Liver (tissue), 8 donors: ENCODE measurements at regions not wholly inside any gene's neighbourhood (a gene's known extent, or its start where the extent isn't known, plus 50 kb on each side); places are given as distances from the start of the nearest gene placed in this dataset.

ENCODE experiments used
- DNase-seq: peaks from one replicate; pipeline ENCODE4 v3.0.0-alpha.2; 2017; ENCODE audit warnings: low spot score
- H3K27ac ChIP-seq, 2 donors: one replicate each; pipeline ENCODE4 v1.7.0; 2013; ENCODE audit warnings: inconsistent platforms in 2 of 2, low read length in 2 of 2, control low read depth in 1 of 2, low read depth in 1 of 2, mild to moderate bottlenecking in 1 of 2
- H3K27me3 ChIP-seq, 4 donors: one replicate each; pipeline versions ENCODE4 v1.6.1 to v1.7.0; 2013; ENCODE audit warnings: low read length in 3 of 4, inconsistent platforms in 1 of 4, mild to moderate bottlenecking in 1 of 4, moderate library complexity in 1 of 4; ENCODE audit not compliant: control insufficient read depth in 4 of 4, insufficient read depth in 4 of 4
- H3K36me3 ChIP-seq, 4 donors: one replicate each; pipeline versions ENCODE4 v1.6.1 to v1.7.0; 2013; ENCODE audit warnings: low read length in 3 of 4, mild to moderate bottlenecking in 3 of 4, low read depth in 1 of 4, moderate library complexity in 1 of 4; ENCODE audit not compliant: control insufficient read depth in 4 of 4, insufficient read depth in 3 of 4
- H3K4me1 ChIP-seq, 4 donors: one replicate each; pipeline versions ENCODE4 v1.6.1 to v1.7.0; 2013; ENCODE audit warnings: low read length in 3 of 4, mild to moderate bottlenecking in 3 of 4, moderate library complexity in 1 of 4; ENCODE audit not compliant: control insufficient read depth in 4 of 4, insufficient read depth in 4 of 4
- H3K4me3 ChIP-seq, 3 donors: one replicate each; pipeline versions ENCODE4 v1.6.1 to v1.7.0; 2013; ENCODE audit warnings: low read length in 3 of 3, control low read depth in 1 of 3, low read depth in 1 of 3, mild to moderate bottlenecking in 1 of 3
- H3K9ac ChIP-seq, 2 donors: one replicate each; pipeline ENCODE4 v1.7.0; 2013; ENCODE audit warnings: low read length in 2 of 2, mild to moderate bottlenecking in 2 of 2, moderate library complexity in 2 of 2, control low read depth in 1 of 2, low read depth in 1 of 2
- H3K9me3 ChIP-seq, 4 donors: one replicate each; pipeline versions ENCODE4 v1.6.1 to v1.7.0; 2013; ENCODE audit warnings: low read length in 3 of 4; ENCODE audit not compliant: control insufficient read depth in 4 of 4
- EGR1 ChIP-seq, 2 donors: IDR thresholded peaks; 2 replicates each; pipeline ENCODE4 v1.6.1; 2016 to 2018; ENCODE audit warnings: antibody characterized with exemption in 2 of 2, low read depth in 2 of 2
- FOXA1 ChIP-seq: IDR thresholded peaks from 2 replicates; pipeline ENCODE4 v1.6.1; 2016; ENCODE audit warnings: antibody characterized with exemption
- FOXA2 ChIP-seq: IDR thresholded peaks from 2 replicates; pipeline ENCODE4 v1.6.1; 2016; ENCODE audit warnings: antibody characterized with exemption
- GABPA ChIP-seq, 2 donors: IDR thresholded peaks in 1 of 2; conservative IDR thresholded peaks in 1 of 2; 2 replicates each; pipeline ENCODE4 v1.6.1; 2016; ENCODE audit warnings: antibody characterized with exemption in 2 of 2, mild to moderate bottlenecking in 1 of 2, moderate library complexity in 1 of 2
- HNF4A ChIP-seq, 2 donors: conservative IDR thresholded peaks; 2 replicates each; pipeline ENCODE4 v1.6.1; 2016; ENCODE audit warnings: antibody characterized with exemption in 2 of 2, mild to moderate bottlenecking in 2 of 2
- HNF4G ChIP-seq: IDR thresholded peaks from 2 replicates; pipeline ENCODE4 v1.6.1; 2016; ENCODE audit warnings: antibody characterized with exemption
- JUND ChIP-seq, 2 donors: IDR thresholded peaks; 2 replicates each; pipeline ENCODE4 v1.6.1; 2016; ENCODE audit warnings: antibody characterized with exemption in 2 of 2
- RAD21 ChIP-seq, 2 donors: IDR thresholded peaks; 2 replicates each; pipeline ENCODE4 v1.6.1; 2016; ENCODE audit warnings: antibody characterized with exemption in 2 of 2, mild to moderate bottlenecking in 2 of 2
- RXRA ChIP-seq, 2 donors: IDR thresholded peaks; 2 replicates each; pipeline ENCODE4 v1.6.1; 2017 to 2018; ENCODE audit warnings: antibody characterized with exemption in 2 of 2, mild to moderate bottlenecking in 1 of 2
- SP1 ChIP-seq: IDR thresholded peaks from 2 replicates; pipeline ENCODE4 v1.6.1; 2018; ENCODE audit warnings: antibody characterized with exemption, mild to moderate bottlenecking
- TAF1 ChIP-seq: conservative IDR thresholded peaks from 2 replicates; pipeline ENCODE4 v1.6.1; 2016; ENCODE audit warnings: antibody characterized with exemption, mild to moderate bottlenecking
- YY1 ChIP-seq: IDR thresholded peaks from 2 replicates; pipeline ENCODE4 v1.6.1; 2016; ENCODE audit warnings: antibody characterized with exemption, mild to moderate bottlenecking
- WGBS: extraction: QIAGEN DNeasy Blood & Tissue Kit; methylation state at CpG from one replicate; pipeline ENCODE4 v1.1.7; 2013; 5-methylcytosine and 5-hydroxymethylcytosine counted together
- TF ChIP-seq, protein P1 (sequence below): IDR thresholded peaks from 2 replicates; pipeline ENCODE4 v1.6.1; 2016; ENCODE audit warnings: antibody characterized with exemption
- TF ChIP-seq, protein P2 (sequence below): IDR thresholded peaks from 2 replicates; pipeline ENCODE4 v1.6.1; 2016; ENCODE audit warnings: antibody characterized with exemption
- TF ChIP-seq, protein P3 (sequence below): IDR thresholded peaks from 2 replicates; pipeline ENCODE4 v1.6.1; 2016; ENCODE audit warnings: antibody characterized with exemption
- TF ChIP-seq, protein P4 (sequence below): IDR thresholded peaks from 2 replicates; pipeline ENCODE4 v1.6.1; 2016; ENCODE audit warnings: antibody characterized with exemption, mild to moderate bottlenecking
- TF ChIP-seq, protein P5 (sequence below): fragments of 150-350 bp; IDR thresholded peaks from 2 replicates; pipeline ENCODE4 v1.5.1; 2017; ENCODE audit warnings: improper control_type of control experiment, low read depth, low read length; ENCODE audit not compliant: missing input control
- donor health status: healthy.
- donor health status: healthy.
- donor health status: healthy.
- donor health status: healthy.
- donor health status: healthy.

DNA sequence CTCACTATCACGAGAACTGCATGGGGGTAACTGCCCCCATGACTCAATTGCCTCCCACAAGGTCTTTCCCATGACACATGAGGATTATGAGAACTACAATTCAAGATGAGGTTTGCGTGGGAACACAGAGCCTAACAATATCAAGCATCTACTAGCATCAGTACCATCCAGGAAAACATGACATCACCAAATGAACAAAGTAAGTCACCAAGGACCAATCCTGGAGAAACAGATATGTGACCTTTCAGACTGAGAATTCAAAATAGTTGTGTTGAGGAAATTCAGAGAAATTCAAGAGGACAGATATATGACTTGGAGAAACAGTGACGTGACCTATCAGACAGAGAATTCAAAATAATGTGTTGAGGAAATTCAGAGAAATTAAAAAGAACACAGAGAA, 65.8 kb upstream of the TMTC2 start:
- WGBS = 86% methylated on average over 3 of the region's 3 CpGs
- DNase-seq = no peak
- Histone ChIP-seq H3K9ac (no peak overlapping the region), H3K4me1 (no peaks in the 10 kb centered on the region), H3K27ac (no peak overlapping the region), H3K36me3 (no peaks in the 10 kb centered on the region), H3K4me3 (no peak overlapping the region), H3K9me3 (no peaks in the 10 kb centered on the region), H3K27me3 (no peaks in the 10 kb centered on the region)
- TF ChIP-seq FOXA2 (no peak), FOXA1 (no peak), RXRA (IDR thresholded peaks at IDR 0.05) (no peak), RAD21 (IDR thresholded peaks at IDR 0.05) (no peak), TAF1 (no peak), HNF4A (conservative IDR thresholded peaks at IDR 0.05) (no peak), GABPA (IDR thresholded peaks at IDR 0.05 in 1 of 2, conservative IDR thresholded peaks at IDR 0.05 in 1 of 2) (no peak), YY1 (no peak), EGR1 (IDR thresholded peaks at IDR 0.05; ENCODE audit: low read depth in 2 of 2) (no peak), HNF4G (no peak), JUND (IDR thresholded peaks at IDR 0.05) (no peak), SP1 (no peak)
- TF ChIP-seq, protein P1, sequence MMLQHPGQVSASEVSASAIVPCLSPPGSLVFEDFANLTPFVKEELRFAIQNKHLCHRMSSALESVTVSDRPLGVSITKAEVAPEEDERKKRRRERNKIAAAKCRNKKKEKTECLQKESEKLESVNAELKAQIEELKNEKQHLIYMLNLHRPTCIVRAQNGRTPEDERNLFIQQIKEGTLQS = no peak
- TF ChIP-seq, protein P2, sequence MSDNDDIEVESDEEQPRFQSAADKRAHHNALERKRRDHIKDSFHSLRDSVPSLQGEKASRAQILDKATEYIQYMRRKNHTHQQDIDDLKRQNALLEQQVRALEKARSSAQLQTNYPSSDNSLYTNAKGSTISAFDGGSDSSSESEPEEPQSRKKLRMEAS = no peak
- TF ChIP-seq, protein P3, sequence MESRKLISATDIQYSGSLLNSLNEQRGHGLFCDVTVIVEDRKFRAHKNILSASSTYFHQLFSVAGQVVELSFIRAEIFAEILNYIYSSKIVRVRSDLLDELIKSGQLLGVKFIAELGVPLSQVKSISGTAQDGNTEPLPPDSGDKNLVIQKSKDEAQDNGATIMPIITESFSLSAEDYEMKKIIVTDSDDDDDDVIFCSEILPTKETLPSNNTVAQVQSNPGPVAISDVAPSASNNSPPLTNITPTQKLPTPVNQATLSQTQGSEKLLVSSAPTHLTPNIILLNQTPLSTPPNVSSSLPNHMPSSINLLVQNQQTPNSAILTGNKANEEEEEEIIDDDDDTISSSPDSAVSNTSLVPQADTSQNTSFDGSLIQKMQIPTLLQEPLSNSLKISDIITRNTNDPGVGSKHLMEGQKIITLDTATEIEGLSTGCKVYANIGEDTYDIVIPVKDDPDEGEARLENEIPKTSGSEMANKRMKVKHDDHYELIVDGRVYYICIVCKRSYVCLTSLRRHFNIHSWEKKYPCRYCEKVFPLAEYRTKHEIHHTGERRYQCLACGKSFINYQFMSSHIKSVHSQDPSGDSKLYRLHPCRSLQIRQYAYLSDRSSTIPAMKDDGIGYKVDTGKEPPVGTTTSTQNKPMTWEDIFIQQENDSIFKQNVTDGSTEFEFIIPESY = no peak
- TF ChIP-seq, protein P4, sequence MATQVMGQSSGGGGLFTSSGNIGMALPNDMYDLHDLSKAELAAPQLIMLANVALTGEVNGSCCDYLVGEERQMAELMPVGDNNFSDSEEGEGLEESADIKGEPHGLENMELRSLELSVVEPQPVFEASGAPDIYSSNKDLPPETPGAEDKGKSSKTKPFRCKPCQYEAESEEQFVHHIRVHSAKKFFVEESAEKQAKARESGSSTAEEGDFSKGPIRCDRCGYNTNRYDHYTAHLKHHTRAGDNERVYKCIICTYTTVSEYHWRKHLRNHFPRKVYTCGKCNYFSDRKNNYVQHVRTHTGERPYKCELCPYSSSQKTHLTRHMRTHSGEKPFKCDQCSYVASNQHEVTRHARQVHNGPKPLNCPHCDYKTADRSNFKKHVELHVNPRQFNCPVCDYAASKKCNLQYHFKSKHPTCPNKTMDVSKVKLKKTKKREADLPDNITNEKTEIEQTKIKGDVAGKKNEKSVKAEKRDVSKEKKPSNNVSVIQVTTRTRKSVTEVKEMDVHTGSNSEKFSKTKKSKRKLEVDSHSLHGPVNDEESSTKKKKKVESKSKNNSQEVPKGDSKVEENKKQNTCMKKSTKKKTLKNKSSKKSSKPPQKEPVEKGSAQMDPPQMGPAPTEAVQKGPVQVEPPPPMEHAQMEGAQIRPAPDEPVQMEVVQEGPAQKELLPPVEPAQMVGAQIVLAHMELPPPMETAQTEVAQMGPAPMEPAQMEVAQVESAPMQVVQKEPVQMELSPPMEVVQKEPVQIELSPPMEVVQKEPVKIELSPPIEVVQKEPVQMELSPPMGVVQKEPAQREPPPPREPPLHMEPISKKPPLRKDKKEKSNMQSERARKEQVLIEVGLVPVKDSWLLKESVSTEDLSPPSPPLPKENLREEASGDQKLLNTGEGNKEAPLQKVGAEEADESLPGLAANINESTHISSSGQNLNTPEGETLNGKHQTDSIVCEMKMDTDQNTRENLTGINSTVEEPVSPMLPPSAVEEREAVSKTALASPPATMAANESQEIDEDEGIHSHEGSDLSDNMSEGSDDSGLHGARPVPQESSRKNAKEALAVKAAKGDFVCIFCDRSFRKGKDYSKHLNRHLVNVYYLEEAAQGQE = no peak
- TF ChIP-seq, protein P5, sequence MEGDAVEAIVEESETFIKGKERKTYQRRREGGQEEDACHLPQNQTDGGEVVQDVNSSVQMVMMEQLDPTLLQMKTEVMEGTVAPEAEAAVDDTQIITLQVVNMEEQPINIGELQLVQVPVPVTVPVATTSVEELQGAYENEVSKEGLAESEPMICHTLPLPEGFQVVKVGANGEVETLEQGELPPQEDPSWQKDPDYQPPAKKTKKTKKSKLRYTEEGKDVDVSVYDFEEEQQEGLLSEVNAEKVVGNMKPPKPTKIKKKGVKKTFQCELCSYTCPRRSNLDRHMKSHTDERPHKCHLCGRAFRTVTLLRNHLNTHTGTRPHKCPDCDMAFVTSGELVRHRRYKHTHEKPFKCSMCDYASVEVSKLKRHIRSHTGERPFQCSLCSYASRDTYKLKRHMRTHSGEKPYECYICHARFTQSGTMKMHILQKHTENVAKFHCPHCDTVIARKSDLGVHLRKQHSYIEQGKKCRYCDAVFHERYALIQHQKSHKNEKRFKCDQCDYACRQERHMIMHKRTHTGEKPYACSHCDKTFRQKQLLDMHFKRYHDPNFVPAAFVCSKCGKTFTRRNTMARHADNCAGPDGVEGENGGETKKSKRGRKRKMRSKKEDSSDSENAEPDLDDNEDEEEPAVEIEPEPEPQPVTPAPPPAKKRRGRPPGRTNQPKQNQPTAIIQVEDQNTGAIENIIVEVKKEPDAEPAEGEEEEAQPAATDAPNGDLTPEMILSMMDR = no peak

DNA sequence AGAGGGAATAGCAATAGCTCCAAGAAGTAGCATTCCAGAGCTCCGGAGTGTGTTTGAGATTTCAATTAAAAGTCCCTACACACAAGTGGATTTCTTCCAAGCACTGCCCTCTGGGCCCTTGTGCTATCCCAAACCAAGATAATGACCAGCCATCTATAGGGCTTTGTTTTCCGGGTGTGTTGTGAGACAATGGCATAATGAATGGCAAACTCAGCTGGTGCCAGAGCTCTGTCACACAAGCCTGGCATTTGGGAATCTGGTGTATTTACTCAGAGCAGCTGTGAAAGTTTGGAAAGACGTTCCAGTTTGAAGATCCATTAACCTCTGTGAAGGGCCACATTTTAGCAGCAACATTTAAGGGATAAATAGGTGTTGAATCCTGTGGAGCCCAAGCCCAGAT, 61.2 kb upstream of the TMTC2 start:
- Histone ChIP-seq H3K9ac (no peak overlapping the region), H3K27ac (no peak overlapping the region), H3K4me3 (no peak overlapping the region), H3K36me3 (no peaks in the 10 kb centered on the region), H3K27me3 (no peaks in the 10 kb centered on the region), H3K4me1 (no peaks in the 10 kb centered on the region), H3K9me3 (no peaks in the 10 kb centered on the region)
- DNase-seq = no peak
- WGBS = 35% methylated on average over 3 of the region's 3 CpGs
- TF ChIP-seq JUND (IDR thresholded peaks at IDR 0.05) (no peak), HNF4A (conservative IDR thresholded peaks at IDR 0.05) (no peak), TAF1 (no peak)
- TF ChIP-seq, protein P4 = no peak
- TF ChIP-seq, protein P2 = no peak
